NCI-H446 (cell line): ENCODE measurements at regions not wholly inside any gene's neighbourhood (a gene's known extent, or its start where the extent isn't known, plus 50 kb on each side); places are given as distances from the start of the nearest gene placed in this dataset.
"Not testable (repeated sequence)": the region's sequence is repeated elsewhere in the genome, so short reads cannot be mapped to it uniquely, and the experiment has no call there.

Source experiments
- DNase-seq, 2 experiments: peaks; one replicate each; lab custom pipeline; 2025; lab: John Stamatoyannopoulos, UW

- DNase-seq = not testable (repeated sequence)
Measured at GRCh38 chrX:150125045-150125444, 186.8 kb upstream of the EOLA2 start.

GRCh38 chrX:150127216-150127615 lies 188.9 kb upstream of the EOLA2 start:
- DNase-seq = no peak

- no peak for DNase-seq
Measured at GRCh38 chrX:150143721-150144440, 205.6 kb upstream of the EOLA2 start.

DNA sequence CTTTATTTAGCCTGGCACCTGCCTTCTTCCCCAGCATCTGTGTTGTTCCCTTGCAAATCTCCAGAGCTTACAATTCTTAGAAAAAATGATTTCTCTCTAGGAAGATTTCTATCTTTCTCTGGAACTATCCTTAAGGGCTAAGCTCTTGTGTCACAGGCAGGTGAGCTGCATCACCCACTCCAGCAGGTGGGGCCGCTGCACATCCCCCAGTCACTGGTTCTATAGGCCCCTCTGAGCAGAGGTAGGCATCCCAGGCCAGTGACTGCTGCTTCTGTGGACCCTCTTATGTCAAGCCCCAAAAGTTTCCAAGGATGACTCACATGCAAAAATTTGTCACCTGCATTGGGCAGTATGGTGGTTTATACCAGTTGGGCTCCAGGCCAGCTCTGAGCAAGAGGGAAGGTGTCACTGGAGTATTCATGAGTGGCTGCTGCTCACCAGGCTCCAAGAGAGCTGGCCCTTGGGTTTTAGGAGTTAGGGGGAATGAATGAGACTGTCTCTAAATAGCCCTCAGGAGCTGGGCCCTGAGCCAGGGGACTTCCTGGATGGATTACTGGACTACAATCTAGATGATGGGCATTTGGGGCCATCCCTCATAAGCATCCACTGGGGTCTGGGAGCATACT lies 208.1 kb upstream of the EOLA2 start:
- DNase-seq = no peak

GRCh38 chrX:150148749-150149672 lies 210.7 kb upstream of the EOLA2 start:
- no peak for DNase-seq

DNA sequence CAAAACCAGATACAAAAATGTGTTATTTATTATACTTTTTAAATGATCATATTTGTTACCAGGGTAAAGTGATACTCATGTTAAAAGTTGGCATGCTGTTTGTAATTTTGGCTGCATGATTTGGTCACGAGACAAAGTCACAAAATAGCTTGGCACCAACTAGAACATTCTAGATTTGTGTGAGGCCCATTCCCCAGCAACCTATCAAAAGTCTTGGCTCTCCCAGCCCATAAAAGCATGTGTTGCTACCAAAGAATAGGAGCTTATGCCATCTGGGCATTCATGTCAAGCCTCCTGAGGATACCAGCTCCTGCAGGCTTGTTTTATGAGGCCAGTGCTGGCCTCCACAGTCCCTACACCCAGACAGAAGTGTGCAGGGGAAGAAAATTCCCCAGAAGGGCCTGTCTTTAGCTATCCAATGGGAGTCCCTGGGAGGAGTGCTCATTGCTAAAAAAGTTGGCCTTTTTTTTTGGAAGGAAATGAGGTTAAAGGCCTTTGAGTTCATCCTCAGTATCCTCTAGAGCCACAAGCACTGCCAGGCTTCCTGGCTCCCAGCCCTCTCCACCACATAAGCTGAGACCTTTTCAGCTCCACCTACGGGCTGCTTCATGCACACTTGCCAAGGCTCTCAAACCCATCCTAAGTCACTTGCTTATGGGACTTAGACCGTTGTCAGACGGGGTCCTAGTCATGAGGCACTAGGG lies 211.9 kb upstream of the EOLA2 start:
- peak in 1 of 2 experiments; percentile 47 for DNase-seq

DNA sequence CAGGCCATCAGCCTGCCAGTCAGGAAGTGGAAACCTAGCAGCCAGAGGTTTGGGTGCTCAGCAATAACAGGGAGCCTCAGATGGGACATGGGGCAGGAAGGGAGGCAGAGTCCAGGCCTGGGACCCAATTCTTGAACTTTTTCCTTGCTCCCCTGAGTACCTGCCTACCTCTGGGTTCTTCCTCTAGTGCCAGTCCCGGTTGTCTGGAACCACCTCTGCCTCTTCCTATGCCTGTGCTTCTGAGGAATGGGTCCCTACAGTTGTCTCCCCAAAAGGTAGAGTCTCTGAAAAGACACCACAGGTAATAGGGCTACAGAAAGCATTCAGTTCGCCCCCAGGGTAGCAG lies 212.4 kb upstream of the MAMLD1 start:
- no peak for DNase-seq

GRCh38 chrX:150152036-150152435 lies 211.1 kb upstream of the MAMLD1 start:
- no peak for DNase-seq

- DNase-seq = no peak
Measured at GRCh38 chrX:150152546-150152945, 210.6 kb upstream of the MAMLD1 start.

DNA sequence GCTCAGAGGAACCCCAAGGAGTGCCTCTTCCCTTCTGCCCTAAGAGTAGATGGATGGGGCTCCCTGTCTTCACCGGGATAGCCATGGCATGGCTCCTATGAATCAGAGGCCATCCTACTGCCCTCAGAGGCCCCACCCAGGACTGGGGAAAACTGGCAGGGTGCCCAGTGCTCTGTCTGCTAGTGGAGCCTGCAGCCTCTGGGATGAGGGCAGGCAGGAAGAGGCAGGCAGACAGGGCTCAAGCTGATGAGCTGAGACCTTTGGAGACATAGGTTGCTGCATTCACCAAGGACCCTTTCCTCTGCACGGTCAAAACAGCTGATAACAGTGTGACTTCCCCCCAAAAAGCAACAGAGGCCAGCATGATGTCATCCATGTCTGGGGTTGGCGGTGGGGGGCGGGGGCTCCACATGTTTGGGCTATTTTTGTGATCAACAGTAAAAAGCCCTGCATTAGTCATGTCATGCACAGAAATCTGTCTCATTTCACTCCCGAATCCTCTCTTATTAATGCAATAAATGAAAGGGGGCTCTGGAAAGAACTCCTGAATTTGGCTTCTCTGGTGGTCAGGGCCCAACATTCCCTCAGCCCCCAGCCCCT lies 207.6 kb upstream of the MAMLD1 start:
- no peak for DNase-seq

- DNase-seq = no peak
Measured at GRCh38 chrX:150156615-150157014, 206.5 kb upstream of the MAMLD1 start.

DNA sequence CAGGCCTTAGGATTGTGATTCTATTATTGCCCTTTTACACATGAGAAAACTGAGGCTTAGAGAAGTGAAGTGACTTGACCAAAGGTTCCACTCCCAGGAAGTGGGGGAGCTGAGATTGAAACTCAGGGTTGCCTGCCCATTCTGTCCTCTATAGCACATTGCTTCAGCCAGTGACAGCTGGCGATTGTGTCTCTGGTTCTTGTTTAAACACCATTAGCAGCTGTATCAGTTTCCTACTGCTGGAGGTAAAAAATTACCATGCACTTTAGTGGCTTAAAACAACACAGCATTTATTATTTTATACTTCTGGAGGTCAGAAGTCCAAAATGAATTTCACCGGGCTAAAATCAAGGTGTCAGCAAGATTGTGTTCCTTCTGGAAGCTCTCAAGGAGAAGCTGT lies 205.8 kb upstream of the MAMLD1 start:
- DNase-seq = no peak

DNA sequence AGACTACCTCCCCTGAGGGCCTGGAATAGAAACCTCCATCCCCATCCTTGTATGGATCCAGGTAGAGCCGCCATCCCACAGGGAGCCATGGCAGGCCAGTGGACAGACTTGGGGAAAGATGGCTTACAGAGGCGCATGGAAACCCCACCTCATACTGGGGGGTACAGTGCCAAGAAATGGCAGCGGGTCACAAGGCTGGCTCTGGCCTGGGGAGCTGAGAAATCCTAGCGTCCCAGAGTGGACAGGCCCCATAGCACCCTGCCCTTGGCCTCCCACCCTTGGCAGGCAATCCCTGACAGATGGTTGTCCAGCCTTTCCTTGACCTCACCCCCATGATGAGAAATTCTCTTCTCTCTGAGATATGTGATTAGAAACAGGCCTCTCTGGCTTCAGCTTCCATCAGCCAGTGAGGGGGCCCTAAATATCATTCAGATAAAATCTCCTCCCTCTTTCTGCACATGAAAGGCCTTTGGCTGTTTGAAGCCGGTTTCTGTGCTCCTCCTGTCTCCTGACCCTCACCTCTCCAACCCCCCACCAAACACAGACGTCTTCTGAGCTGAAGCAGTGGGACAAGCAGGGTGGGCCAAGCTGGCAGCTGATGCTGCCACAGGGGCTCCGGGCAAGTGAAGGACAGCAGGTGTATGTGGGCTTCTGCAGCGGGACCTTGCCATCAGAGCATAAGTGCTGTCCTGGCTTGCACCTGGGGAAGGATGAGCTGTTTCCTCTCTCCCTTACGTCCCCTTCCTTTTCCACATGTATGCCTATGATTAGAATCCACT lies 204.4 kb upstream of the MAMLD1 start:
- no peak for DNase-seq

DNA sequence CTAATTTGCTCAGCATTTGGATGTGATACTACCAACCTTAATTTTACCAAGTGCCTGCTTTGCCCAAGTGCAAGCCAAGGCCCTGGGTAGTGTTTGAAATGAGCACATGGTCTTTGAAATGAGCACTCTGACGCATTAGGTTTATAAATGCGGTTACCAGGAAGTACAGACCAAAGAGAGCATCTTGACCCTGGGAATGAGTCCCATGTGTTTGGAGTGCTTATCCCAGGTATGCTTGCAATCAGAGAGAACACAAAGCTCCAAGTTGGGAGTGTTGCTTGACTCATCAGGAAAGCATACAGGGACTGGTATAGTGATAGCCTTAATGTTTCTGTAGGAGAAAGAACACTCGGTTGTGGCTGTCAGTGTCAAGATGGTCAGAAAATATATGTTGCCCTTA lies 203.6 kb upstream of the MAMLD1 start:
- no peak for DNase-seq

DNA sequence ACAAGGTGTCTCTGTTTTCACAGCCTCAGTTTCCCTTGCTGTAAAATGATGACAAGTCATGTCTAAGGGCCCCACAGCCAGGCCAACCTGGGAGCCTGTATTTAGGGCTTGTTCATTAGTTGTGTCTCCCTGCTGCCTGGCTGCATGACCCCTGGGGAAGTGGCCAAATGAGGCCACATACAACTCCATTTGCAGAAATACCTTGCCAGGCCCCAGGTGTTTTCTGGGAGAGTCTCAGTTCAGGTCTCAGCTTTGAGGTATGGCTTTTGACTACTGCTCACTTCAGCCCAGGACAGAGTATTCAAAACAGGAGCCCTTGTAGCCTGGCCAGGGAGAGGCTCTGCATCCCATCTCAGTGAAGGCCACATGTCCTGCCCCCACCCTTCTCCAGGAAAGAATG lies 202.5 kb upstream of the MAMLD1 start:
- no peak for DNase-seq

- DNase-seq = no peak
Measured at GRCh38 chrX:150161193-150161592, 201.9 kb upstream of the MAMLD1 start.

DNA sequence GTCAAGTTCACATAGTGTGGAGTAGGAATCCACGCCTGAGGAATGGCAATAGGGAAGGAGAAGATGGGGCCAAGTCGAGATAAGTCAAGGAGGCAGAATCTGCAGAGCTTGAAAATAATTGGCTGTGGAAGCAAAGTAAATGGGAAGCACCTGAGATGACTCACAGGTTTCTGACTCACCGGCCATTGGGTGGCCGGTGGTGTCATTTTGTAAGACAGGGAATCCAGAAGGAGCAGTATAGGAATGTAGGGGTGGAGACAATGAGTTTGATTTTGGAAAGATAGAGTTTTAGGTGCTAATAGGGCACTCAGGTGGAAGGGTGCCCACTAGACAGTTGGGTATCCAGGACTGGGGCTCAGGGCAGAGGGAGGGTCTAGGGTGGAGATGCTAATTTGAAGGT lies 201.0 kb upstream of the MAMLD1 start:
- DNase-seq = no peak

- no peak for DNase-seq
Measured at GRCh38 chrX:150163221-150163930, 199.7 kb upstream of the MAMLD1 start.

- no peak for DNase-seq
Measured at GRCh38 chrX:150163956-150164726, 199.0 kb upstream of the MAMLD1 start.
